H1 (cell line): ENCODE measurements at regions not wholly inside any gene's neighbourhood (a gene's known extent, or its start where the extent isn't known, plus 50 kb on each side); places are given as distances from the start of the nearest gene placed in this dataset.

Source experiments
- RAD21 ChIP-seq, 2 experiments: IDR thresholded peaks in 1 of 2; conservative IDR thresholded peaks in 1 of 2; 2 replicates each; pipeline ENCODE4 v1.6.1; 2011; ENCODE audit warnings: low read depth in 2 of 2, low read length in 2 of 2, improper control_type of control experiment in 1 of 2, inconsistent platforms in 1 of 2, mild to moderate bottlenecking in 1 of 2, moderate library complexity in 1 of 2
- TF ChIP-seq, protein P1 (sequence below), 3 experiments: IDR thresholded peaks; 1 replicate in 2 of 3; 2 replicates in 1 of 3; pipeline versions ENCODE4 v1.5.1 to v1.6.1; 2011; ENCODE audit warnings: low read length in 3 of 3, mild to moderate bottlenecking in 3 of 3, inconsistent platforms in 2 of 3, low read depth in 1 of 3, moderate library complexity in 1 of 3; ENCODE audit not compliant: insufficient read depth in 1 of 3; ENCODE audit errors: control extremely low read depth in 1 of 3

- TF ChIP-seq RAD21 (IDR thresholded peaks at IDR 0.05 in 1 of 2, conservative IDR thresholded peaks at IDR 0.05 in 1 of 2; ENCODE audit: low read depth in 2 of 2, low read length in 2 of 2), result no peak
- TF ChIP-seq, protein P1, sequence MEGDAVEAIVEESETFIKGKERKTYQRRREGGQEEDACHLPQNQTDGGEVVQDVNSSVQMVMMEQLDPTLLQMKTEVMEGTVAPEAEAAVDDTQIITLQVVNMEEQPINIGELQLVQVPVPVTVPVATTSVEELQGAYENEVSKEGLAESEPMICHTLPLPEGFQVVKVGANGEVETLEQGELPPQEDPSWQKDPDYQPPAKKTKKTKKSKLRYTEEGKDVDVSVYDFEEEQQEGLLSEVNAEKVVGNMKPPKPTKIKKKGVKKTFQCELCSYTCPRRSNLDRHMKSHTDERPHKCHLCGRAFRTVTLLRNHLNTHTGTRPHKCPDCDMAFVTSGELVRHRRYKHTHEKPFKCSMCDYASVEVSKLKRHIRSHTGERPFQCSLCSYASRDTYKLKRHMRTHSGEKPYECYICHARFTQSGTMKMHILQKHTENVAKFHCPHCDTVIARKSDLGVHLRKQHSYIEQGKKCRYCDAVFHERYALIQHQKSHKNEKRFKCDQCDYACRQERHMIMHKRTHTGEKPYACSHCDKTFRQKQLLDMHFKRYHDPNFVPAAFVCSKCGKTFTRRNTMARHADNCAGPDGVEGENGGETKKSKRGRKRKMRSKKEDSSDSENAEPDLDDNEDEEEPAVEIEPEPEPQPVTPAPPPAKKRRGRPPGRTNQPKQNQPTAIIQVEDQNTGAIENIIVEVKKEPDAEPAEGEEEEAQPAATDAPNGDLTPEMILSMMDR (IDR thresholded peaks at IDR 0.05; ENCODE audit: control extremely low read depth in 1 of 3, insufficient read depth in 1 of 3, low read depth in 1 of 3, low read length in 3 of 3), result no peak
Observed at GRCh38 chr1:185483664-185484450, 166.8 kb upstream of the IVNS1ABP start.
